SHP77 (cell line): ENCODE measurements at regions not wholly inside any gene's neighbourhood (a gene's known extent, or its start where the extent isn't known, plus 50 kb on each side); places are given as distances from the start of the nearest gene placed in this dataset.

Experiments used
- DNase-seq, 2 experiments: peaks; one replicate each; lab custom pipeline; 2025; lab: John Stamatoyannopoulos, UW

DNA sequence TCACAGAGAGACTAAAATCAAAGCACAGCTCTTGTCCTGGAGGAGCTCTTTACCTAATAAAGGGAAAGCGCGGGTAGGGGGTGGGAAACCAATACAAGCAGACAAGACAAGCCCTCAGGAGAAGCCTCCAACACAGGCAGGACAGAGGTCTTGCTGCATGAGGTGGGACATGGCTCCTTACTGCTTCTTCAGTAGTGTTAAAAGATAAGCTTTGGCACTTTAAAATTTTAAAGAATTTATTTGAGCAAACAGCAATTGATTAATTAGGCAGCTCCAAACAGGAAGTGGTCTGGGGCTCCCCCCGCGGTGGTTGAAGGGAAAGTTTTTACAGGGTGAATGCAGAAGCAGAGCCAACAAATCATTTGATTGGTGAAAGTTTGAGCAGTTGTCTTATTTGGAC is 50.3 kb upstream of the MACC1 start:
- DNase-seq = no peak

DNA sequence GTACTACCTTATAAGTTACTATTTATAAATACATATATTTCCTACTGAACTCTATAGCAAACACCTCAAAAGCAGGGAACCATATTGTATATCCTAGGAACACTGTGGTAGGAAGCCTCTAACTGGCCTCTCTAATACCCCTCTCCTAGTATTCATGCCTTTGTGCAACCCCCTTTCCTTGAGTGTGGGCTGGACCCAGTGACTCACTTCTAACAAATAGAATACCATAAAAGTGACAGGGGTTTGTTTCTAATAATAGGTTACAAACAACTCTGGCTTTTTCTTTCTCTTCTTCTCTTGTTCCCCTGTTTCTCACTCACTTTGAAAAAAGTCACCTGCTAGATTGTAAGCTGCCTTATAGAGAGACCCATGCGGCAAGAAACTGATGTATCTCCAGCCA is 51.6 kb upstream of the MACC1 start:
- DNase-seq = no peak

DNA sequence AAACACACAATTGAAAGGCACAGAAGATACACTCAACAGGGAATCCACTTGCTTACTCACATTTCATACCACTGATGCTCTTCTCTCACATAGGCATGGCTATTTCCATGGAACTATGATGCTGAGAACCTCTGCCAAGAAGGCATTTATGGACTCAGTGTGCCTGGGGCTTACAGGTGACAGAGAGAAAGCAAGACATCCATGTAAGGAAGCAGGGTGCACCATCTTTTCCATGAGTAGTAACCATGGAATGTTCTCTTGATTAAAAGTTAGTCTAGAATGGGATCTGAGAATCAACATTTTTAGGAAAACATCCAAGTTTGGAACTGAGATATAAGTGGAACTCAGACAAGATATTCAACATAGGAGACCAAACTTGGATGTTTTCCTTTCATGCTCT is 52.5 kb upstream of the MACC1 start:
- DNase-seq = no peak

DNA sequence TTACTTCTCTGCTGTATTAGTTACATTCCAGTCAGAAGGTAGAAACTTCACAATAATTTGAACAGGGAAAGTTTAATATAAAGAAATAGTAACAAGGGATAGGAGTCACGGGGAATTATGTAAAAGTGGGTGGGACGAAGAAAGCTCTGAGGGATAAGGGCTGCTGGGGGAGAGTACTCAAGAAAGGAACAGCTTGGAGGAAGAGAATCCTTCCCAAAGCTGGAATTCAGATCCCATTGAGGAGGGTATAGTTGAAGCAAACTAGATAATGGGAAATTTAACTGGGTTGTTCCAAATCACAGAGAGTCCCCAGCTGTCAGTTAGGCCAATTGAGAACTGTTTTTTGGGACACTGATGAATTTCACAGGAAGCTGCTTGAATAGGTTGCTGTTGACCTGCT is 53.2 kb upstream of the MACC1 start:
- no peak for DNase-seq

DNA sequence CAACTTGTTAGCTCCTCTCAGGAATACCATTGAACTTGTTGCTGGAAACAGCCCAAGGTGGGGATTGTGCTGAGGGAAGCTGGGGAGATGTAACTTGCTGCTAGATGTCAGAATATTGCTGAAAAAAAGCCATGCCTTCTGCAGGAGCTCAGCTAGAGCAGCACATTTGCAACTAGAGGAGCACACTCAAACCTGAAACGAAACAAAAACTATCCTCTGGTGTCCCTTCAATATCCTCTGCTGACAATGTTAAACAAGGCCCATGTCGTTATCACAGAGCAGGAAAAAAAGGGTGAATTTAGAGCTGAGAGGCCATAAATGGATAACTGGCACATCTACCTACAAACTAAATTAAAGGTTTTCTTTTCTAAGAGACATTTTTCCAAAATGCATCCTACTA is 53.7 kb upstream of the MACC1 start:
- no peak for DNase-seq

DNA sequence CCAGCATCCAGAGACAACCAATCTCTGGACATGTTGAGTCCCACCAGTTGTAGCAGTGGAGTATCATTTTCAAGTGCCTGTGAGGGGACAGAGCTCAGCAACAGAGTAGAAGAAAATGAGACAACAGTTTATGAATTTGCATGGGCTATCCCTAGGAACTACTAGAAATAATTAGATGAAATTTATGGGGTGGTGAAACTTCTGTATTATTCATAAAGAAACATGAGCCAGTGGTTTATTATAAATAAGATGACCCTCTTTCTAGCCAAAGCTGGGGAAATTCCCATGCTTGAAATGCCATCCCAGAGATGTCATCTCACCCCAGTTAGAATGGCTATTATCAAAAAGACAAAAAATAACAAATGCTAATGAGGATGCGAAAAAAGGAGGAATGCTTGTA is 55.1 kb upstream of the ITGB8 start:
- DNase-seq = no peak

DNA sequence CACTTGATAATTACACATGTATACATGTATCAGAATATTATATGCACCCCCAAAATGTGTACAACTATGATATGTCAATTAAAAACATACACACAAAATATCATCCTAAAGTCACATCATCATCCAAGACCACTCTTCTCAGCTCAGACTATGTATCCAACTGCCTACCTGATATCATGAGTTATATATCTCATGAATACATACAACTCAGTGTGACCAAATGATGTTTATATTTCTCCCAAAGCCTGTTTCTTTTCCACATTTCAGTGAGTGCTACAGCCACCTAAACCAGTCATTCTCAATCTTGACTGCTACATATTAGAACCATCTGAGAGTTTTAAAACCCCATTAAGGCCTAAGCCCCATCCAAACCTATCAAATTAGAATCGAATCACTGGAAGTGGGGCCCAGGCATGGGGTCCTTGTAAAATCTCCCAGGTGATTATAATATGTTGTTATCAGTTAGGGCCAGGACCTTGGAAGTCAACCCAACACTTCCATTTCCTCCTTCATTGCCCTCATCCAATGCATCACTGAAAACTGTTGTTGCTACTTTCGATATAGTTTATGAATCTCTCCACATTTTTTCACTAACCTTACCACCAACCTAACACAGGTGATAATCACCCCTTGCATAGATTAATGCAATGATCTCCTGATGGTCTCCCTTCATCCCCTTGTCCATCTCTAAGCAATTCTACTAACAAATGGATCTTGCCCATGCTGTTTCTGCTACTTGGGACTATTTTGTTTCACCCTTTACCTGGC is 53.8 kb upstream of the ITGB8 start:
- DNase-seq = no peak

DNA sequence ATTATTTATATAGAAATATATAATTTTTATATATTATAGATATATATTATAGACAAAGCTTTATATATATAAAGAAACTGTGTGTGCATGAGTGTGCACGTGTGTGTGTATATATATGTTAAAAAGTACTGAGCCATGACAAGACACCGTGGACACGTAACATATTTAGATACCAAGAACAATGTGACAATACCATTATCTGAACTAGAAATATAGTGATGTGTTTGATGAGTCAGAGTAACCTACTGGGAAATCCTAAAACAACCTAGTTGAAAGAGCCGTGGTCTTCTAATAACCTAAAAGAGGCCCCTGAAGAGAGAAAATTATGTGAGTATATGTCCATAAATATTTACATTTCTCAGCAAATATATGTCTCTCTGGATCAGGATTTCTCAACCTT is 50.7 kb upstream of the ITGB8 start:
- DNase-seq = peak in 1 of 2 experiments; percentile 22

DNA sequence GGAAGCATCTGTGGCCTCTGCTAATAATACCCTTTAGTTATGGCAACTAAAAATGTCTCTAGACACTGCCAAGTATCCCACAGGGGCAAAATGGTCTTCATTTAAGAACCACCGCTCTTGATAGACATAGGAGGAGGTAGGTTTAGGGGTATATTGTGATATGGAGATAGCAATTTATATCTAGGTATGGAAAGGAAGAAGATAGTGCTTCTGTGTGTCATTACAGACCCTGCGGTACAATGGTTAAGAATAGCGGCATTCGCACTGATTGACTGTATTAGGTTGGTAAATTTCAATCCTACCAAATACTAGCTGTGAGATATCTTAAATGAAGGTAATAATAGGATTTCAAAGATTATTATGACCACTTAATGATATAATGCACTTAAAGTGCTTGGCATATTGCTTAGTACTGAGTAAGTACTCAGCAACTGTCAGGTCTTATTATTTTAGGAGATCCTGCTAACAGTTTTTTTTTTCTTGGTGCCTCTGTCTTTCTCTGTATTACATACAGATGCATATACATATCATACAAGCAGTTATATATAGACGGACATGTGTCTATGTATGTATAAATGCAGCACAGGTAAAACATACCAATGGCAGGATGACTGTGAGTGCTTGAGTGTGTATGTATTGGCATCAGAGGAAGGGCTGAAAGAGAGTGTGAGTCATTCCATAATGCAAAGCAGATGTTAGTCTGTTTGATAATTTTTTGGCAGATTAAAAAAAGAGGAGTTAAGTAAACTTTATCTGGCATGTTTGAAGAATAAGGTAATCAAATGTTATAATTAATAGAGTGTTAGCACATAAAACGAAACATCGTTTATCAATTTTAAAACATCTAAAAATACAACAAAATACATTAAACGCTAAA is 50.0 kb upstream of the ITGB8 start:
- DNase-seq = peak in 1 of 2 experiments; percentile 35
